ENCODE measurements at regions not wholly inside any gene's neighbourhood (a gene's known extent, or its start where the extent isn't known, plus 50 kb on each side); places are given as distances from the start of the nearest gene placed in this dataset.
A peak's percentile ranks its signal among the peaks of the same experiment; 100 is the strongest.
"Not testable (repeated sequence)": the region's sequence is repeated elsewhere in the genome, so short reads cannot be mapped to it uniquely, and the experiment has no call there.

DNA sequence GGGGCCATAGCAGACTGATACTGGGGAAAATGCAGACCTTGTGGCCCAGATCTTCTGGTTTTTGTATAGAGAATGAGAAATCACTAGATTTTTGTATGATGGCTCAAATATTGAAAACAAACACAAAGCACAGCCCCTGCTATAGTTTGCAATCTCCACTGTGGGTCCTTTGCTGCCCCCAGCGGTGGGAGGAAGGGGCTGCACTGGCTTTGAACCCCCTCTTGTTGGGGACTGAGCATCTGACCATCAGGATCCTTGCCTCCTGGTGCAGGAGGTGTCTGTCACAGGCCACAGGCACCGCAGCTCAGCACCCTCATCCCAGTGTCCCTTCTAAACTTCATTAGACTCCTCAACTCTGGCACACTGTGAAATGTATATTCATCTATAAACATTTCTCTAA, 252.3 kb downstream of the BCL2L11 start:
- not testable (repeated sequence) for DNase-seq

DNA sequence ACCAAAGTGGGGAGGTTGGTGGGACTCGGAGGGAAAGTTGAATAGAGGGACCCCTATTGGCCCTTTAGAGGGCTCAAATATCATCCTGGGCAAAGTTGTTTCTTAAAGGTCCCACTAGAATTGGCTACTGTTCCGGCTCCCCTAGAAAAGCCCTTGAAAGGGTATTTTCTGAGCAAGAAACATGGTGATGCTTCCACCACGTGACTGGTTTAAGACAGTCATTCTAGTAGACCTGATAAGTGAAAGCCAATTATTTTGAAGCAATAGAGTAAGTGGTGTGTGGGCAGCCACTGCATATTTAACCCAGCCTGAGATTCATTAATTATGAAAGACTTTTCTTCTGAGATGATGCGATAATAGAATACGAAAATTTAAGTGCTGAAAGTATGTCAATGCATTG, 253.3 kb downstream of the BCL2L11 start:
- DNase-seq, result not testable (repeated sequence)

DNA sequence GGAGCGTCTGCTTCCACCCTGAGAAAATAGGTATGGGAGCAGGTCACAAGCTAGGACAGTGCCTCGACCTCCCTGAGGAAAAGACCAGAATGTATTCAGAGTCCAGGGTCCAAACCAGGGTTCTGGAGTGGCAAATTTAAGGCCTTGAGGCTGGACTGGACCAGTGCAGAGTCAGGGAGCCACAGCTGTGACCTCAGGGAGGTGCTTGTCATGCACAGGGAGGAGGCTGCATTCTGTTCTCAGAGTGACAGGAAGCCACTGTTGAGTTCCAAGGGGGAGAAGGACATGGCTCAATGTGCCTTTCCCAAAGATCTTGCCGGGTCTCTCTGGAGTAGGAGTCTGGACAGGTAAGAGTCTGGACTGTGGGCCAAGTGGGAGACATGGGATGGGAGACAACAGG, 254.0 kb downstream of the BCL2L11 start:
- DNase-seq, result not testable (repeated sequence)

DNA sequence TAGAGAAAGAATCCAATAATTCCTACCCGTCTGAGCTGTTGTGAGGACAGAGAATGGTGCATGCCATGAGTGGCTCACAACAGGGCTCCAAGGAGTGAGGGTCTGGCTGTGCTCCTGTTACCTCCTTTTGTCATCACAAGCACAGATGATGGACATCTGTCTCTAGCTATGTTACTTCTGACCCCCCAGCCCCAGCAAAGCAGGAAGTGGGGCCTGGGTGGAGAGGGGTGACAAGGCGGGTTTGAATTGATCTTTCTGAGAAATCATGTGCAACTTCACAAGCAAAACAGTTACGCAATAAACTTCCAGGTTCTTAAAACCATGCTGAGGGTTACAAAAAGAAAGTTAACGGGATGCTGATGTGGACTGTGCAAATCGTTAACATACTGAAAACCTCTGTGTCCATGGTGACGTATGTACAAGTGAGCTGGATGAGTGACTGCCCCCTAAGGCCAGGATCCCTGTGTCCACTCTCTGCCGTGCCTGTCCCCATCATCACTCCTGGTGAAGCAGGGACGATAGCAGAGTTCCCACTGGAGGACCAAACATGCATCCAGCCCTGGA, 254.7 kb downstream of the BCL2L11 start:
- not testable (repeated sequence) for DNase-seq

DNA sequence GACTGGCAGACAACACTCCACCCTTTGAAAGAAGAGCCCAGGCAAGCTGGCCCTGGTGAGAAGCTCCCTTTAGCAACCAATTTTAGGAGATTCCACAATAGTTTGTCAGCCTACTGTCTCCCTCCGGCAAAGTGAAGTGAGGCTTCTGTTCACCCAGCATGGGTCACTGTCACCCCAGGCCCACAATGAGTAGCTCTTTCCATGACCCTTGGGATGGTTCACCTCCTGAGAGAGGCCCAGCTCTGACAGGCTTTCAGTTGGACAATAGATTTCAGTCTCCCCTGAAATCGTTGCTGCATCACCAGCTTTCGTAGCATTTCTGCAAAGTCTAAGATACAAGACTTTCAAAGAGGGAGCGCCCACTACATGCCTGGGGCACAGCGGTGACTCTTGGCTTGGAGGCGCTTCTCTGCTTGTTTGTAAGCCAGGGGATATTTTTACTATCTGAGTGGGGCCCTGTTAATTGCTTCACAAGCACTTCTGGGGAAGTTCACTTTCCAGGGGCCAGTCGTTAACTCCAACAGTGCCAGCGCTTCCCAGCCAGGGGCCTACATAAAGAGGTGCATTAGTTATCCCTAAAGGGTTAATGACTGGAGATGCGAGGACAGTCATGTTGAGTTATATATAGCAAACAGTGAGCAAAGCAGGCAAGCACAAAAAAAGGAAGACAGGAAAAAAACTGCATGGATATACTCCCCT, 255.7 kb downstream of the BCL2L11 start:
- DNase-seq, result not testable (repeated sequence)

DNA sequence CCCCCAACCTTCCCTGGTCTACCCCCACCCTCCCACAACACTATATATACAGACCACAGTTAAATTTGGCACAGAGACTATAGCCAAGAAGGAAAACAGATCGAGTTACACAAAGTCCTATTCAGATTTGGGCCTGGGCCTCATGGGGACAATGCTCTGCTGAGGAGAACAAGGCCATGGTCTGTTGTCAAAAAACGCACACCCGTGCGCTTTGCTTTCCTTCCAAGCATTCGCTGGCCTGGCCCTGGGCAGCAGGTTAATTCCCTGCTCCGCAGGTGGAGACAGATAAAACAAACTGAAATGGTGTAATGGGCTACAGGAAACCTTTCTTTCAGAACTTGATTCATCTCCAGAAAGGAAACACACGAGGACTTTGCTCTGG, 256.2 kb downstream of the BCL2L11 start:
- not testable (repeated sequence) for DNase-seq

DNA sequence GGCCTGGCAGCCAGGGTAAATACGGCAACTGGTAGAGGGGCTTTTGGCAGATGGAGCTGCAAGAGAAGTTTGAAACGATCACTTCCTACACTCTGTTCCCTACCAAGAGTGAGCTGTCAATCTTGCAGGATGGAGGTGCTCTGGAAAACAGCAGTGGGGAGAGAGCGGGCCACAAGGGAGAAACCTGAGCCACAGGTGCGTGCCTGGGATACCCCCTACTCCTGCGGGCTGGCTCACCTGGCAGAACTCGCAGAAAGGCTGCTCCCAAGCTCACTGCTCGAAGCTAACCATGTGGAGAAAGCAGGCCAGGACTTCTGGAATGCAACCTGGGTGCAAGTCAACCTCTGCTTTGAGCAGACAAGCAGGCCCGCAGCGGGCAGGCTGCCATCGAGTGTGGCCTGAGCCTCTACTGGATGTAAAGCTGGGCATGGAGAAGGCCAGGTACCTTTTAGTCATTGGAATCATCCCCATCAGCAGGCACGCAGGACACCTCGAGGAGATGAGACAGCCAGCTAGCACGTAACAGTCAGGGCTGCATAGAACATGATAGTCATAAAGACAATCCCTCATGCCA, 256.8 kb downstream of the BCL2L11 start:
- not testable (repeated sequence) for DNase-seq

DNA sequence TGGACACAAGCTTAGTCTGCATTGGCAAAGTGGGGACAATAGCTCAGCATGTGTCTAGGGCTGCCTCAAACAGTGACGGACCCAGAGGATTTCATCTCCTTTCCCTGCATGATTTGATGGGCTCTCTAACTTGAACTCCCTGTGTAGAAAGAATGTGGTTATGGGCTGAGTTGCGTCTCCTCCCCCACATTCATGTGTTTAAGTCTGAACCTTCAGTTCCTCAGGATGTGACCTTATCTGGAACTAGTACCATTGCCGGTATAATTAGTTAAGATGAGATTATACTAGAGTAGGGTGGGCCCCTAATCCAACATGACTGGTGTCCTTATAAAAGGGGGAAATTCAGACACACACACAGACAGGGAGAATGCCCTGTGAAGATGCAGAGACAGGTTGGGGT, 257.6 kb downstream of the BCL2L11 start:
- DNase-seq, result not testable (repeated sequence)

DNA sequence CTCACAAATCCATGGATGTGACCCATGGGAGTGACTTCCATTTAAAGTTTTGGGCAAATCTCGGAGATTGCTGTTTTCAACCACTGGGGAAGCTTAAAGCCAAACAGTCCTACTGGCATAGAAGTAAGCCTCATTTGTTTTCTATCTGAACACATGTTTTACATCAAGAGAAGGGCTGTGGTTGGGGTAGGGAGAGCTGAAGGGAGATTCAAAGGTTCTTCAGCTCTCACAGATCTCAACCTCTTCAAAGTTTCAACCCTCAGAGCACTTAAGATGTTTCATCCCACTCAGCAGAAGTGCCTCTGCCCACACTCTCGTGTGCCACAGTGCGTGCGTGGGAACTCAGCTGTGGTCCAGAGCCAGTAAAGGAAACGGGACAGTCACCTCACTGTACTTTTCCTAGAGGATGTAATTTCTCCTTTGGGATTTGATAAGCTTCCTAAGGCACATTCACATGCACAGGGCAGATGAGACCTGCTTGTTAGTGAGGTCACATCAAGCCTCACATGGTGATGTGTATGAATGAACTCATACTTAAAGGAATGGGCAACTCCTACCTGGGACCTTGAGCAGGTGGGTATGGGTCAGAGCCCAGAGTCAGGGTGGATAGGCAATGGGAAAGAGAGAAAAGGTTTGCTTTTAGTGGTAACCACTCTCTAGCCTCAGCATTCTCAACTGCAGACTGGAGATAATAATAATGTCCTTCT, 260.2 kb downstream of the BCL2L11 start:
- not testable (repeated sequence) for DNase-seq

DNA sequence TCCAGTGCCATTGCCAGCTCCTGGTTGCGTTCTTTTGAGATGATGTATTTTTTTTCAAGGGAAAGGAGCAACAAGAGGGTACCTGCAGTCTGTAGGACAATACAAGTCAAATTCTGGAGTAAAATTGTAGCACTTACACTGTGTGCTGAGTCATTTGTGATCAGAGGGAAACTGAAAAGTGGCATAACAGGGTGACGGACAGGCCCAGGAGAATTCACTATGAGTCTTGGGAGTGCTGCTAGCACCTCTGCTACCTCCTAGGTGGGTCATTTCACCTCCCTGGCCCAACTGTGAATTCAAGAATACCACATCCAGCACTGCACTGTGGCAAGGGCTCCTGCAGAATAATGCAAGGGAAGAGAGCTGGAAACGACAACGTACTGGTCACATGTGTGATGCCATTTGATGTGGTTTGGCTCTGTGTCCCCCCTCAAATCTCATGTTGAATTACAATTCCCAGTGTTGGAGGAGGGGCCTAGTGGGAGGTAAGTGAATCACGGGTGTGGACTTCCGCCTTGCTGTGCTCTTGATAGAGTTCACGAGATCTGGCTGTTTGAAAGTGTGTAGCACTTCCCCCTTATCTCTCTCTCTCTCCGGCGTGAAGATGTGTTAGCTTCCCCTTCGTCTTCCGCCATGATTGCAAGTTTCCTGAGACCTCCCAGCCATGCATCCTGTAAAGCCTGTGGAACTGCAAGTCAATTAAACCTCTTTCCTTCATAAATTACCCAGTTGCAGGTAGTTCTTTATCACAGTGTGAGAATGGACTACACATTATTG, 261.0 kb downstream of the BCL2L11 start:
- not testable (repeated sequence) for DNase-seq

DNA sequence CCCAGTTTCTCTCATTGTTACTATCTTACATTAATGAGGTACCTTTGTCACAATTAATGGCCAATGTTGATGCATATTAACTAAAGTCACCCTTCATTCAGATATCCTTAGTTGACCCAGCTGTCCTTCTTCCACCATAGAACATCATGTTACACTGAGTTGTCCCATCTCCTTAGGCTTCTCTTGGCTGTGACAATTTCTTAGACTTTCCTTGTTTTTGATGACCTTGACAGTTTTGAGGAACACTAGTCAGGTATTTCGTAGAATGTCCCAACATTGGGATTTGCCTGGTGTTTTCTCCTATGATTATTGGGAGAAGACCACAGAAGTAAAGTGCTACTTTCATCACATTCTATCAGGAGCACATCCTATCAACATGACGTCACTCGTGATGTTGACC, 261.8 kb downstream of the BCL2L11 start:
- not testable (repeated sequence) for DNase-seq

DNA sequence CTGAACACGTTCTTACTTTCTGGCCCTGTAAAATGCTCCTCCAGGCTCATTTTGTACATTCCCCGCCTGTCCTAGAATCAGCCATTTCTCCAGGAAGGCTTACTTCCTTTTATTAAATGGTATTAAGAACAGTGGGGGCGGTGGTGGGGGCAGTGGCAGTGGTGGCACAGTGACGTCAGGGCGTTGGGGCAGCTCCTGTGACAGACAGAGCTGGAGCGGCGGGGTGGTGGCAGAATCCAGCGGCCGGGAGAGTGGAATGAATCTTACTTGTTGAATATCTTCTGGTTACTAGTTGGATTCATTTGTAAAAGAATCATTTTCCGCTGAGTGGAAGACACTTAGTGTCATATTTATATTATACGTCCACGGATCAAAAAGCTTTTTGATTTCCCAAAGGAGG, 262.6 kb downstream of the BCL2L11 start:
- DNase-seq, result not testable (repeated sequence)

DNA sequence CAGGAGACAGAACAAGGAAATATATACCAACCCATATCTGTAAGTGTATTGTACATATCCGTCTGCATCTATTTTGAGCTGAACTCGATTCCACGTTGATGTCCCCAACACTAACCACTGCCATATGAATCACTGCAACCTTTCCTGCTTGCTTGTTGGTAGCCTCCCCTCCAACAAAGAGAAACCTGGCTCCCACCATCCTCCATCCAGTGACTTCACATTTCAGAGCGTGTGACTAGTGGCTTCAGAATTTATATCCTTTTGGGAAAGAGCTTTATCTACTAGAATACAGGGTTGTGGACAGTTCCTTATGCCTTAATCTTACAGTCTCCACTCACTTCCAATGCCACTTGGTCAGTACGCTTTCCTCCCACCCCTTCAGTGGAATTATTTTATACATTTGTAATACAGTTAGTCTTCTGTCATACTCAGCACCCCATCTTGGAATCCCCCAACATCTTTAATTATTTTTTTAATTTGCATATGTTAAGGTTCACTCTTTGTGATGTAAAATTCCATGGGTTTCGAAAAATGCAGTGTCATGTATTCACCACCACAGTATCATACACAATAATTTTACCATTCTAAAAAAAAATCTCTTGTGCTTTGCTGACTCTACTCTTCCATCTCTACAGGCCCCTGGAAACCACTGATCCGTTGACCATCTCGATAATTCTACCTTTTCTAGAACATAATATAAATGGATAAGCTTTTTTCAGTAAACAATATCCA, 264.7 kb downstream of the BCL2L11 start:
- not testable (repeated sequence) for DNase-seq

DNA sequence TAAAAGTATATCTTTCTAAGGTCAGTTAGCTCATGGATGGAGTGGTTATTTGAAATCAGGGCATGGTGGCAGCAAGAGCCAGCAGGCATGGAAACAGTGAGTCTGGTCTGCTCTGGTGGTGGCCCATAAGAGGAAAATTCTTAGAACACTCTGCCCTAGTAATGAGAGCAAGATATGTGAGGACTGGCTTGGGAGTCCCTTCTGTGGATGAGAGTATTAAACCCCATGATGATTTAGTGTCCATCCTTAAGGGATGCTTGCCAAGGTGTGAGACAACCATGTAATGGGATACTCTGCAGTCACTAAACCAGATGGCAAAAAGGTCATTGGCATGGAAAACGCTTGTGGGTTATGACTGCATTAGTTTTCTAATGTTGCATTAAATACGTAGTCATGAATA, 269.9 kb downstream of the BCL2L11 start:
- DNase-seq, result not testable (repeated sequence)

DNA sequence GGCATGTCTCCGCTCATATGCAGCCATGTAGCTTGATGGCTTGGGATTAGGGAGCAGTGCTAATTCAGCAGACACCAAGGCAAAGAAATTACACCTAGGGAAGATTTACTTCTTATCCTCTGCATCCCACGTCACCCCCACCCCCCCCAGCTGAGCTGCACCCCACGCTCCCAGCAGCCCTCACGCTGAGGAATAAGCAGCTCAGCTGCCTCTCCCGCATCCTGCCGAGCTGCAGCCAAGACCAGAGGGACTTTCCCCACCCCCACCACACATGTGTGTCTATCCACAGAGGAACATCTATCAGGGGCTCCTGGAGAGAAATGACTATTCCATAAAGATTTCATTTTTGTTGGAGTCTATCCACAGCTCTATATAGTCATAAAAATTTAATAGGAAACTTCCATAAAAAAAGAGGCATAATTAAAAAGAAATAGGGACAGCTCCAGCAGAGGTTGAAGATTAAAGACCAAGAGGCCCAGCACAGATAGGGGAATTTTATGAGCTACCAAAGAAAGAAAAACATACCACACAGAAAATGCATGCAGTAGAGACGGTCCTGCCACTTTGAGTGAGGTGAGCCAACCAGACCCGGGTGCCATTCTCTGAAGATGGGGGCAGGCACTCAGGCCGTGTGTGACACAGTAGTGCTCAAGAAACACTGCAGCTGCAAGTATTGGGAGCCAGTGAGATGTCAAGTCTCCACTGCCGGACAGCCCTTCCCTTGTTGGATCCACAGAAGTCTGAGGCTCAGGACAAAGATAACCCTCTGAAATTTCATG, 274.8 kb downstream of the BCL2L11 start:
- peak; percentile 41 for DNase-seq

DNA sequence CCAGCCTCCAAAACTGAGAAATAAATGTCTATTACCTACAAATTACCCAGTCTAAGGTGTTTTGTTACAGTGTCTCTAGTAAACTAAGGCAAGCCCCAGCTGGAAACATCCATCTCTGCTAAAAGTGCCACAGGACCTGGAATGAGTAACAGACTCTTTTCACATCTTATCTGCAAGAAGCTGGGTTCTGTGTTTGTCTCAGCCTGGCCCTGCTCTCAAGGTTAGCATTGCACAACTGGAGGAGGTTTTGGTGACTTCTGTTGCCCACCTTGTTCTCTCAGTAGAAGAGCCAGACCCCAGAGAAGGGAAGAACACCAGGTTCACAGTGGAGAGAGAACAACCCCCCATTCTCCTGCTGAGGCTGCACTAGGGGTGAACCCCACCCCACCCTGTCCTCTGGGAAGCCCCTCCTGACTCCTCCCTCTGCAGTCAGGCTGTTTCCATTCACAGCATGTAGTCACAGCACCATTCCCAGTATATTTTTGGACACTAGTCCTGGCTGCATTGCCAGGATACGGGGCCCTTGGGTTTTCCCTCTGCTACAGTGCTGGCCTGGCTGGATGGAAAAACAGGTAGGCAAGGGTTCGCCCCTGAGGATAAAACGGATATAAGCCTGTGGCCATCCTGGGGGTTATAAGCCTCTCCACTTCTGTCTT, 280.0 kb downstream of the BCL2L11 start:
- not testable (repeated sequence) for DNase-seq

DNA sequence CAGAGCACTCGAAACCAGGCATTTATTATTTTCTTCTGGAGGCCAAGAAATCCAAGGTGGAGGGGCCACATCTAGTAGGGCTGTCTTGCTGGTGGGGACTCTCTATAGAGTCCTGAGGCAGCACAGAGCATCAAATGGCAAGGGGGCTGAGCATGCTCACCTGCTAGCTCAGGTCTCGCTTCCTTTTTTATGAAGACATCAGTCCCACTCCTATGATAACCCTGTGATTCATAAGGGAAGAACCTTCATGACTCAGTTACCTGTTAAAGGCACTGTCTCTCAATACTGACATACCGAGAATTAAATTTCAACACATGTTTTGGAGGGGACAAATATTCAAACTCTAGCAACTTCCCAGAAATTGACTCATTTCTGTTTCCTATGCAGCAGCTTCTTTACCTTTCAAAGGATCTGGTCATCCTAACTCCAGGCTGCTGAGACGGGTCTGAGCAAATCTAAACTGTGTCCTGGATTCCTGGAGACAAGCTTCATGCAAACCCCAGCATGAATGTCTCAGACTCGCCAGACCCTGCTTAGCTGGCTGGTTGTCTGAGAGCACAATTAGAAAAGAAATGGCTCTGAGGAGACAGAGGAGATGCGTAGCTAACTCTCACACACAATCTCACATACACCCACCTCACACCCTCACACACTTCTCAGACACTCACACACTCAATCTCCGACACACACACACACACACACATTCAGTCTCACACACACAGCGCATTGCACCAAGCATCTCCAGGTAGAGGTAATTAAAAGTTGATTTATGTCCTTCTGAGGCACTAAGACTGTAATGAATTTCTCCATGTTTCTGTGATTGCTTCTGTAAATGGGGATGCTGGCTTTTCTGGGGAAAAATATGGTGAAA, 280.8 kb downstream of the BCL2L11 start:
- DNase-seq, result not testable (repeated sequence)

DNA sequence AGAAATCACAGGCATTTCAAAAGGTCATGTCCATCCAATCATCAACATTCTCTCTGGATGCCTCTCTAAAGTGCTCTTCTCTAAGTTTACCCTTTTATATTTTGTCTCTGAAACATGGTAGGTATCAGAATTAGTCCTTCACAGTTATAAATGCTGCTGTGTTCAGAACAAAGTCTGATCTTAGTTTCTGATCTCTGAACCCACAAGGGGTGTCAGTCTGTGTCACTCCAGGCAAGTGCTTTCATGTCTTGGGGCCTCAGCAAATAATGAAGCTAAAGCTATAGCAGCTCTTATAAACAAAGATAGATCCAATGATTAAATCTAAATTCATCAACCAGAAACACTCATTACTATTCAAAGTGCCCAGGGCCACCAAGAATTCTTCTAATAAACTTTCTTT, 281.7 kb downstream of the BCL2L11 start:
- DNase-seq, result not testable (repeated sequence)

DNA sequence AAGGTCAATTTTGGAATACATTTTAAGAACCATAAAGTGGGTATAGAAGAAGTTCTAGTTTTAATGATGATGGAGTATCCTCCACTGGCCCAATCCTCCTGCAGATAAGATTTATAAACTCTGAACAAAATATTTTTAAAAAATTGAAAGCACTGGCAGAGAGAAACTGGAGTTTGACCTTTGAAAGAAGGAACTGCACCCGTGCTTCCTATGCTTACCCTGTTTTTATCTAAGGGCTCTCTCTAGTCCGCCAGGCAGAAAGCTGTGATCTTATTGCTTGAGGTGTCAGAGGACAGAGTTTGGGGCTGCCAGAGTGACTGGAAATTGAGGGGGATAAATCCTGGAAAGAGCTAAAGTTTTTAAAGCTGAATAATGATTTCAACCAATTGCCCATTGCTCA, 282.6 kb downstream of the BCL2L11 start:
- DNase-seq, result not testable (repeated sequence)

DNA sequence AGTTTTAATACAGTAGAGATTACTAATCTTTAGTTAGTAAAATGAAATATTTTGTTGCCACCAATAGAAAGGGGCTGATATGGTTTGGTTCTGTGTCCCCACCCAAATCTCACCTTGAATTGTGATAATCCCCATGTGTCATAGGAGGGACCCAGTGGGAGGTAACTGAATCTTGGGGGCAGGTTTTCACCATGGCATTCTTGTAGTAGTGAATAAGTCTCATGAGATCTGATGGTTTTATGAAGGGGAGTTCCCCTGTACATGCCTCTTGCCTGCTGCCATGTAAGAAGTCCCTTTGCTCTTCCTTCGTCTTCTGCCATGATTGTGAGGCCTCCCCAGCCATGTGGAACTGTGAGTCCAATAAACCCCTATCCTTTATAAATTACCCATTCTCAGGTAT, 285.9 kb downstream of the BCL2L11 start:
- DNase-seq, result not testable (repeated sequence)
